HEK293 (cell line): ENCODE measurements at regions not wholly inside any gene's neighbourhood (a gene's known extent, or its start where the extent isn't known, plus 50 kb on each side); places are given as distances from the start of the nearest gene placed in this dataset.

Source experiments
- ATF2 ChIP-seq: fragments of 450-650 bp; formaldehyde crosslinking; IDR thresholded peaks from 2 replicates; pipeline ENCODE4 v1.5.1; 2016; ENCODE audit warnings: missing biosample characterization, missing genetic modification characterization, low read depth
- CTCF ChIP-seq: fragments of 450-650 bp; formaldehyde crosslinking; IDR thresholded peaks from 2 replicates; pipeline ENCODE4 v1.5.1; 2016; ENCODE audit warnings: missing biosample characterization, missing genetic modification characterization
- SP7 ChIP-seq: fragments of 450-650 bp; formaldehyde crosslinking; IDR thresholded peaks from 2 replicates; pipeline ENCODE4 v1.5.1; 2016; ENCODE audit warnings: missing biosample characterization, missing genetic modification characterization
- ZBTB1 ChIP-seq: fragments of 450-650 bp; formaldehyde crosslinking; IDR thresholded peaks from 2 replicates; pipeline ENCODE4 v1.5.1; 2016; ENCODE audit warnings: missing biosample characterization, missing genetic modification characterization
- ZNF16 ChIP-seq: fragments of 450-650 bp; formaldehyde crosslinking; IDR thresholded peaks from 2 replicates; pipeline ENCODE4 v1.5.1; 2016; ENCODE audit warnings: low read depth, missing biosample characterization, missing genetic modification characterization
- ZNF623 ChIP-seq: fragments of 450-650 bp; formaldehyde crosslinking; IDR thresholded peaks from 2 replicates; pipeline ENCODE4 v1.5.1; 2016; ENCODE audit warnings: missing biosample characterization, missing genetic modification characterization
- ZSCAN16 ChIP-seq: fragments of 450-650 bp; formaldehyde crosslinking; IDR thresholded peaks from 2 replicates; pipeline ENCODE4 v1.5.1; 2016; ENCODE audit warnings: missing biosample characterization, missing genetic modification characterization

DNA sequence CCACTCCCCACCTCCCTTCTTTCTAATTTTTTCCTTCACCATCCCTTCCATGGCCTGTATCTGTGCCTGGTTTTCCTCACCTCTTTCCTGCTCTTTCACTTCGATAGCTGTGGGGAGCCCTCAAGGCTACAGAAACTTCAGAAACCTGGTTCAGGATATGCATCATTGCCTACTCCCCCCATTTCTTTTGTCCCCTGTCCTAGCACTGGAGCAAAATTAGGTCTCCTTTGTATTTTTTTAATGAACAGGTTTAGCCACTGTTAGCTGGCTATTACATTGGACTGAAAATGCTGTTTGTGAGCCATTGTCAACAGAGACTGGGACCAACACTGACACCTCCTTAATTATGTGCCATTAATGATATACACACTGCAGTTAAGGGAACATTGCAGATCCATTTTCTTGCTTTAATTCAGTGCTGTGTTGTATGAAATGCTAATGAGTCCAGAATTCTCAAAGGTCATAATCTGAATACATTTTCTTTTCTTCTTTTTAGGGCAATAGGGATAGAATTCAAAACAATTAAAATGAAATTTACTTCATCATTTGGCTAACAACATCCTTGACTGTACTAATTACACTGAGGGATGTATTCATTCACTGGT is 138.6 kb downstream of the PDCD6IP start:
- TF ChIP-seq CTCF (no peak), ZSCAN16 (no peak), SP7 (tag by site-specific recombination) (no peak), ZNF623 (tag by site-specific recombination) (no peak), ZNF16 (tag by site-specific recombination) (no peak), ZBTB1 (tag by site-specific recombination) (no peak), ATF2 (tag by site-specific recombination) (no peak)
